ENCODE measurements at regions not wholly inside any gene's neighbourhood (a gene's known extent, or its start where the extent isn't known, plus 50 kb on each side); places are given as distances from the start of the nearest gene placed in this dataset.

DNA sequence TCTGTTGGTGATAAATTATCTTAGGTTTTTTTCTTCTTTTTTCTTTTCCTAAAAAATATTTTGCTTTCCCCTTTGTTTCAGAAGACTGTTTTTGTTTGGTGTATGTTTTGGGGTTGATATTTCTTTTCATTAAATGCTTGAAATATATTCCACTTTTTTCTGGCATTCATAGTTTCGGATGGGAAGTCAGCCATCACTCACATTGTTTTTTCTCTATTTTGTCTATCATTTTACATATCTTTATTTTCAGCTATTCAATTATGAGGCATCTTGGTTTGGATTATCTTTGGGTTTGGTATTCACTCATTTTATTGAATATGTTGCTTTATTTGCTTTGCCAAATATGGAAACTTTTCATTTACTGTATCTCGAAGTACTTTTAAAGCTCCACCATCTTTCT lies 600.5 kb upstream of the EYS start:
- H3K9me3 Mint-ChIP-seq (ENCODE audit: low read depth) = peaks cover 22% of the 10 kb centered on the region
- no peaks in the 10 kb centered on the region for H3K27me3 Mint-ChIP-seq (ENCODE audit: low read depth)
- no peak for DNase-seq (ENCODE audit: low spot score)
- H3K4me3 Mint-ChIP-seq (ENCODE audit: unreplicated experiment) = no peak overlapping the region
- TF ChIP-seq CTCF (IDR thresholded peaks at IDR 0.05) = no peak
- no peaks in the 10 kb centered on the region for H3K4me1 Mint-ChIP-seq (ENCODE audit: low read depth)
- no peak overlapping the region for H3K27ac Mint-ChIP-seq (ENCODE audit: unreplicated experiment)
- peaks cover 7% of the 10 kb centered on the region for H3K36me3 Mint-ChIP-seq (ENCODE audit: low read depth)

DNA sequence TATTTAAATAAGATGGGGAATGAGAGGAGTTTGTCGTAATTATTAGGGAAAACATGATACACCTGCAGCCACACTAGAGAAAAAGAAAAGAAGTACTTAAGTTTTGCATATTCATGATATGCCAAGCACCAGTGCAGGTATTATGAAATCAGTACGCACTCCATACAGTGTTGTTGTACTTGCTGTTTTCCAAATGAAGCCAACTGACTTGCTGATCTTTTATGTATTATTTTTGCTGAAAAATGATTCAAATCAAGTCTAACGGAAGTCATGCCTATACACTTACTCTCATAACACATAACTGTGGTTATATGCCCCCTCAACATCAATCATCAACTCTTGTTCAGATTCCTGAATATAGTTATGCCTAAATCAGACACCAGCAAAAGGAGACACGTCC lies 584.9 kb upstream of the EYS start:
- H3K9me3 Mint-ChIP-seq (ENCODE audit: low read depth) = no peaks in the 10 kb centered on the region
- no peak overlapping the region for H3K27ac Mint-ChIP-seq (ENCODE audit: unreplicated experiment)
- H3K4me1 Mint-ChIP-seq (ENCODE audit: low read depth) = no peaks in the 10 kb centered on the region
- H3K27me3 Mint-ChIP-seq (ENCODE audit: low read depth) = peaks cover 2% of the 10 kb centered on the region
- H3K4me3 Mint-ChIP-seq (ENCODE audit: unreplicated experiment) = no peak overlapping the region
- no peak for TF ChIP-seq CTCF (IDR thresholded peaks at IDR 0.05)
- no peak for DNase-seq (ENCODE audit: low spot score)
- H3K36me3 Mint-ChIP-seq (ENCODE audit: low read depth) = no peaks in the 10 kb centered on the region

DNA sequence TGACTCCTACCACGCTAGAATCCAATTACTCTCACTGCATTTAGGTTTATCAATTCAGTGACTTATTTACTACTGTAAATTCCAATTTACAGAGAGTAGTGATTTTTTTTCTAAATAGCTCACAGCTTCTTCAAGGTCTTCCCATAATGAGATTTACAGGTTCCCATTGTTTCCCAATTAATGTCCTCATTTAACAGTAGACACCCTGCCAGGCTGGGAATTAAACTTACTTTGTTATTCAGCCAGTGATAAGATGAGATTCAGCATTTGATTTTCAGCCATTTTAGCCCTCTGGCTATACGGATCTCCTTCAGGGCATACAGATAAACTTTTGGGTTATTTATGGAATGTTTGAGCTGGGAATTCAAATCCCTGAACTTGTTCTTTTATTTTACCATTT lies 582.9 kb upstream of the EYS start:
- H3K27me3 Mint-ChIP-seq (ENCODE audit: low read depth) = peaks cover 2% of the 10 kb centered on the region
- no peak for TF ChIP-seq CTCF (IDR thresholded peaks at IDR 0.05)
- H3K36me3 Mint-ChIP-seq (ENCODE audit: low read depth) = no peaks in the 10 kb centered on the region
- no peaks in the 10 kb centered on the region for H3K9me3 Mint-ChIP-seq (ENCODE audit: low read depth)
- DNase-seq (ENCODE audit: low spot score) = no peak
- H3K4me1 Mint-ChIP-seq (ENCODE audit: low read depth) = no peaks in the 10 kb centered on the region
- no peak overlapping the region for H3K4me3 Mint-ChIP-seq (ENCODE audit: unreplicated experiment)
- no peak overlapping the region for H3K27ac Mint-ChIP-seq (ENCODE audit: unreplicated experiment)

GRCh38 chr6:66278115-66278514 lies 571.1 kb upstream of the EYS start:
- Mint-ChIP-seq H3K9me3 (ENCODE audit: low read depth) (peaks cover 3% of the 10 kb centered on the region), H3K27me3 (ENCODE audit: low read depth) (no peaks in the 10 kb centered on the region), H3K36me3 (ENCODE audit: low read depth) (no peaks in the 10 kb centered on the region), H3K4me3 (ENCODE audit: unreplicated experiment) (no peak overlapping the region), H3K27ac (ENCODE audit: unreplicated experiment) (no peak overlapping the region), H3K4me1 (ENCODE audit: low read depth) (peaks cover 16% of the 10 kb centered on the region)
- no peak for TF ChIP-seq CTCF (IDR thresholded peaks at IDR 0.05)
- DNase-seq (ENCODE audit: low spot score) = no peak

GRCh38 chr6:66277400-66277799 lies 570.4 kb upstream of the EYS start:
- Mint-ChIP-seq H3K36me3 (ENCODE audit: low read depth) (no peaks in the 10 kb centered on the region), H3K4me3 (ENCODE audit: unreplicated experiment) (no peak overlapping the region), H3K27ac (ENCODE audit: unreplicated experiment) (no peak overlapping the region), H3K4me1 (ENCODE audit: low read depth) (peaks cover 16% of the 10 kb centered on the region), H3K9me3 (ENCODE audit: low read depth) (peaks cover 3% of the 10 kb centered on the region), H3K27me3 (ENCODE audit: low read depth) (no peaks in the 10 kb centered on the region)
- no peak for TF ChIP-seq CTCF (IDR thresholded peaks at IDR 0.05)
- DNase-seq (ENCODE audit: low spot score) = no peak
